GM21381 (cell line): ENCODE measurements at regions not wholly inside any gene's neighbourhood (a gene's known extent, or its start where the extent isn't known, plus 50 kb on each side); places are given as distances from the start of the nearest gene placed in this dataset.
"Not testable (repeated sequence)": the region's sequence is repeated elsewhere in the genome, so short reads cannot be mapped to it uniquely, and the experiment has no call there.

ENCODE experiments used
- ATAC-seq: cut with Tn5 transposase; IDR thresholded peaks from one replicate; pipeline ENCODE4 v1.9.1; 2021; ENCODE audit warnings: mild to moderate bottlenecking, moderate library complexity; ENCODE audit not compliant: unreplicated experiment

GRCh38 chr20:50455245-50455644 is 54.9 kb upstream of the PTPN1 start:
- ATAC-seq, result not testable (repeated sequence)

- ATAC-seq, result no peak
Observed at GRCh38 chr20:50455656-50456451, 54.3 kb upstream of the PTPN1 start.

GRCh38 chr20:50456452-50457324 is 53.5 kb upstream of the PTPN1 start:
- no peak for ATAC-seq

- ATAC-seq, result no peak
Observed at GRCh38 chr20:50459124-50459918, 50.9 kb upstream of the PTPN1 start.

DNA sequence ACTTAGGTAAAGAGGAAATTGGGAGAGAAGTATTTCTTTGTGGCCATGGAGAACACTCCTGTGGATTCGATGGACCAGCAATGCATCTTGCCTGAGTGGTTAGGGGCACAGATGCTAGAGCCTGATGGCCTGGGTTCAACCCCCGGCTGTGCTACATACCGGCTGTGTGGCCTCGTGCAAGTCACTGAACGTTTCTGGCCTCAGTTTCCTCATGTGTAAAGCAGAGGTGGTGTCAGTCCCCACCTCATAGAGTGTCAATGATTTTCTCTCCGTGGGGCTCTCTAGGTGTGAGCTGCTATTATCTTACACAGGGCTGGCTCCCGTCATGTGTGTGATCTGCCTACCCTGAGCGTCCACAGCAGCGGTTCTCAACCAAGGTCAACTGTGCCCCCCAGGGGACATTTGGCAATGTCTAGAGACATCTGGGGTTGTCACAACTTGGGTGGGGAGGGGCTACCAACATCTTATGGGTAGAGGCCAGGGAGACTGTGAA is 50.0 kb upstream of the PTPN1 start:
- ATAC-seq, result no peak
